Activated T-cell treated with anti-CD3 and anti-CD28 coated beads, Interleukin-2, amount 50 U/mL, for 1 hour (primary cell): ENCODE measurements at regions not wholly inside any gene's neighbourhood (a gene's known extent, or its start where the extent isn't known, plus 50 kb on each side); places are given as distances from the start of the nearest gene placed in this dataset.

Source experiments
- DNase-seq: peaks from one replicate; pipeline ENCODE4 v3.0.0-alpha.2; 2020

DNA sequence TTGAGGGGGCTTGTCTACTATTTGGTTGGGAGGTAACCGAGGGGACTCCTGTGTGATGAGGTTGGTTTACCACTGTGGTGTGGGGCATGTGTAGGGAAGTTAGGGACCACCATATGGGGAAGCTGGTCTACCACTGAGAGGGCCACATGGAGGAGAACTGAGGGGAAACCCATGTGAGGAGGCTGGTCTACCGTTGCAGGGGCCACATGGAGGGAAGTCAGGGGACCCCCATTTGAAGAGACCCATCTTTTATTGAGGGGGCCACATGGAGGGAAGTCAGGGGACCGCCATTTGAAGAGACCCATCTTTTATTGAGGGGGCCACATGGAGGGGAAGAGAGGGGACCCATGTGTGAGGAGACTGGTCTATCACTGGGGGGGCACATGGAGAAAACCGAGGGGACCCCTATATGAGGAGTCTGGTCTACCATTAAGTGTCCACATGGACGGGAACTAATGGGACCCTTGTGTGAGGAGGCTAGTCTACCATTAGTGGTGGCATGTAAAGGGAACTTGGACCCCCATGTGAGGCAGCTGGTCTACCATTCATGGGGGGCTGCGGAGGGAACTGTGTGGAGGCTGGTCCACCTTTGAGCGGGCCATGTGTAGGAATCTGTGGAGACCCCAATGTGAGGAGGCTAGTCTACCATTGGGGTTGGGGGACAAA lies 165.5 kb downstream of the FBLN2 start:
- no peak for DNase-seq

DNA sequence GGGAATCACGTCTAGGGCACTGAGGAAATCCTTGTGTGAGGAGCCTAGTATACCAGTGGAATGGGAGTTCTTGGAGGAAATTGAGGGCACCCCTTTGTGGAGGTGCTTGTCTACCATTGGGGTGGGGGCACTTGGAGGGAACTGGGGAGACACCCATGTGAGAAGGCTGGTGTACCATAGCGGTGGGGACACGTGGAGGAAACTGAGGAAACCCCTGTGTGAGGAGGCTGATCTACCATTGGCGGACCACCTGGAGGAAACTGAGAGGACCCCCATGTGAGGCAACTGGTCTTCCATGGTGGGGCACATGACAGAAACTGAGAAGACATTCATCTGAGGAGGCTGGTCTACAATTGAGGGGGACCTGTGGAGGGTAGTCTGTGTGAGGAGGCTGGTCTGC lies 164.5 kb downstream of the FBLN2 start:
- peak; percentile 7 for DNase-seq

DNA sequence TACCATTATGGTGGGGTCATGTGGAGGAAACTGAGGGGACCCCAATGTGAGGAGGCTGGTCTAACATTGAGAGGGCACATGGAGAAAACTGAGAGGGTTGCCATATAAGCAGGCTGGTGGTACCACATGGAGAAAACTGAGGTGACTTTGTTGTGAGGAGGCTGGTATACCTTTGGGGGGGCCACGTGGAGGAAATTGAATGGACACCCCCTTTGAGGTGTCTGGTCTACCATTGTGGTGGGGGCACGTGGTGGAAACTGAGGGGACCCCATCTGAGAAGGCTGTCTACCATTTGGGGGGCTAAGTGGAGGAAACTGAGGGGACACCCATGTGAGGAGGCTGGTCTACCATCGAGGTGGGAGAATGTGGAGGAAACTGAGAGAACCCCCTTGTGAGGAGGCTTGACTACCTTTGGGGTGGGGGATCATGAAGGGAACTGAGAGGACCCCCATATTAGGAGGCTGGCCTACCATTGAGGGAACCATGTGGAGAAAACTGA lies 163.8 kb downstream of the FBLN2 start:
- no peak for DNase-seq

DNA sequence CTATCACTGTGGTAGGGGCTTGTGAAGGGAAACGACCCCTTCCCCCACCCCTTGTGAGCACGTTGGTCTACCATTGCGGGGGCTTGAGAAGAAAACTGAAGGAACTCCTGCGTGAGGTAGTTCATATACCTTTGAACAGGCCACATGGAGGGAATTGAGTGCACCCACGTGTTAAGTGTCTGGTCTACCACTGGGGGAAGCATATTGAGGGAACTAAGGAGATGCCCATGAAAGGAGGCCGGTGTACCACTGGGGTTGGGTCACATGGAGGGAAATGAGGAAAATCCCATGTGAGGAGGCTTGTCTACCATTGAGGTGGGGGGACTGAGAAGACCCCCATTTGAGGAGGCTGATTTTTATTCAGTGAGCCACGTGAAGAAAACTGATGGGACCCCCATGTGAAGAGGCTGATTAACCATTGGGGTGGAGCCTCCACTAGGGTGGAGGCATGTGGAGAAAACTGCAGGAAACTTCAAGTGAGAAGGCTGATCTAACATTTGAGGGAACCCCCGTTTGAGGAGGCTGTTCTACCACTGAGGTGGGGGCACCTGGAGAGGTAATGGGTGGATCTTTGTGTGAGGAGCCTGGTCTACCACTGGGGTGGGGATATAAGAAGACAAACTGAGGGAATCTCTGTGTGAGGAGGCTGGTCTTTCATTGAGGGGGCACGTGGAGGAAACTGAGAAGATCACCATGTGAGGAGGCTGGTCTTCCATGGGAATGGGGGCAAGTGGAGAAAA lies 163.2 kb downstream of the FBLN2 start:
- DNase-seq = no peak

DNA sequence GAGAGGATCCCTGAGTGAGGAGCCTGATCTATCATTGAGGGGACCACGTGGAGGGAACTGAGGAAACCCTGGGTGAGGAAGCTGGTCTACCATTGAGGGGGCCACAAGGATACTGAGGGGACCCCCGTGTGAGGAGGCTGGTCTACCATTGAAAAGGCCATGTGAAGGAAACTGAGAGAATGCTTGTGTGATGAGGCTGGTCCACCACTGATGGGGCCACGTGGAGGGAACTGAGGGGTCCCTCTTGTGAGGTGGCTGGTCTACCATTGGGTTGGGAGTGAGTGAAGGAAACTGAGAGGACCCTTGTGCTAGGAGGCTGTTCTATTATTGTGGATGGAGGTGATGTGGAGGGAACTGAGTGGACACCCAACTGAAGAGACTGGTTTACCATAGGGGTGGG lies 161.3 kb downstream of the FBLN2 start:
- no peak for DNase-seq

DNA sequence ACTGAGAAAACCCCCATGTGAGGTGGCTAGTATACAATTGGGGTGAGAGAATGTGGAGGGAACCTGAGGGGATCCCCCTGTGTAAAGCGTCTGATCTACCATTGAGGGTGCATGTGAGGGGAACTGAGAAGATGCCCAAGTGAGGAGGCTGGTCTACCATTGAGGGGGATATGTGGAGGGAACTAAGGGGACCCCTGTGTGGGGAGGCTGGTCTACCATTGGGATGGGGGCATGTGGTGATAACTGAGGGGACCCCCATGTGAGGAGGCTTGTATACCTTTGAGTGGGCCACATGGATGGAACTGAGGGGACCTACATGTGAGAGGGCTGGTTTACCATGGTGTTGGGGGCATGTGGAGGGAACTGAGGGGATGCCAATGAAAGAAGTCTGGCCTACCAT lies 160.8 kb downstream of the FBLN2 start:
- DNase-seq = peak; percentile 6

DNA sequence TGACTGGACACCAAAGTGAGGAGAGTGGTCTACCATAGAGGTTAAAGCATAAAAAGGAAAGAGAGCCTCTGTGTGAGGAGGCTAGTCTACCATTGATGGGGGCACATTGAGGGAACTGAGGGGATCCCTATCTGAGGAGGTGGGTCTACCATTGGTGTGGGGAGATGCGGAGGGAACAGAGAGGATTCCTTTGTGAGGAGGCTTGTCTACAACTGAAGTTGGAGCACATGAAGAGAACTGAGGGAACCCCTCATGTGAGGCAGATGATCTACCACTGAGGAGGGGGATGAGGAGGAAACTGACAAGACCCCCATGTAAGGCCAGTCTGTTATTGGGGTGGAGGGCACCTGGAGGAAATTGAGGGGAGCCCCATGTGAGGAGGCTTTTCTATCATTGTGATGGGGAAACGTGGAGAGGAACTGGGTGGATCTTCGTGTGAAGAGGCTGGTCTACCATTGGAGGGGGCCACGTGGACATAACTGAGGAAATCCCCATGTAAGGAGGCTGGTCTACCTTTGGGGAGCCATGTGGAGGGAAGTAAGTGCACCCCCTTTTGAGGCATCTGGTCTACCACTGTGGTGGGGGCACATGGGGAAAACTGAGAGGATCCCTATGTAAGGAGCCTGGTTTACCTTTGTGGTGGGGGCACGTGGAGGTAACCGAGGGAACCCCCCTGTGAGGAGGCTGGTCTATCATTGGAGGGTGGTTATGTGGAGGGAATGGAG lies 160.1 kb downstream of the FBLN2 start:
- DNase-seq = peak; percentile 4

DNA sequence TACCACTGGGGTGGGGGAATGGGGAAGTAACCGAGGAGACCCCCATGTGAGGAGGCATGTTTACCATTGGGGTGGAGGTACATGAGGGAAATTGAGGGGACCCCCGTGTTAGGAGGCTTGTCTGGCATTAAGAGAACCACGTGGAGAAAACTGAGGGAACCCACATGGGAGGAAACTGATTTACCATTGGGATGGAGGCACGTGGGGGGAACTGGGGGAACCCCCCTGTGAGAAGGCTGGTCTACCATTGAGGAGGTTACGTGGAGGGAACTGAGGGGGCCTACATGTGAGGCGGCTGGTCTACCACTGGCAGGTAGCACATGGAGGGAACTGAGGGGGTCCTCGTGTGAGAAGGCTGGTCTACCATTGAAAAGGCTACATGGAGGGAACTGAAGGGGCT lies 159.4 kb downstream of the FBLN2 start:
- DNase-seq = peak; percentile 1

DNA sequence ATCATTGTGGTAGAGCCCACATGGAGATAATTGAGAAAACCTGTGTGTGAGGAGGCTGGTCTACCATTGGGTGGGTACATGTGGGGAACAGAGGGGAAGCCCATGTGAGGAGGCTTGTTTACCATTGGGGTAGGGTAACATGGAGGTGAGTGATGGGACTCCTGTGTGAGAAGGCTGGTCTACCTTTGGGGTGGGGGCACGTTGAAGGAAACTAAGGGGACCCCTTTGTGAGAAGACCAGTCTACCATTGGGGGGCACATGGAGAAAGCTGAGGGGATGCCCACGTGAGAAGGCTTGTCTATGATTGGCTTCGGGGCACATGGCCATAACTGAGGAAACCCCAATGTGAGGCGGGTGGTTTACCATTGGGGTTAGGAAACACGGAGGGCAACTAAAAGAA lies 158.5 kb downstream of the FBLN2 start:
- DNase-seq = no peak

DNA sequence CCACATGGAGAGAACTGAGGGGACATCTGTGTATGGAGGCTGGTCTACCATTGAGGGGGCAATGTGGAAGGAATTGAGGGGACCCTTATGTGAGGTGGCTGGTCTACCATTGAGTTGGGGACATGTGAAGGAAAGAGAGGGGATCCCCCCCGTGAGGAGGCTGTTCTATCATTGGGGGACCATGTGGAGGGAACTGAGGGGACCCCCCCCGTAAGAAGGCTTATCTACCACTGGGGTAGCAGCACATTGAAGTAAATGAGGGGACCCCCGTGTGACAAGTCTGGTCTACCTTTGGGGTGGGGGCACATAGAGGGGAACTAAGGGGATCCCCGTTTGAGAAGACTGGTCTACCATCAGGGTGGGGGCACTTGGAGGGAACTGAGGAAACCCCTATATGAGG lies 158.0 kb downstream of the FBLN2 start:
- no peak for DNase-seq

DNA sequence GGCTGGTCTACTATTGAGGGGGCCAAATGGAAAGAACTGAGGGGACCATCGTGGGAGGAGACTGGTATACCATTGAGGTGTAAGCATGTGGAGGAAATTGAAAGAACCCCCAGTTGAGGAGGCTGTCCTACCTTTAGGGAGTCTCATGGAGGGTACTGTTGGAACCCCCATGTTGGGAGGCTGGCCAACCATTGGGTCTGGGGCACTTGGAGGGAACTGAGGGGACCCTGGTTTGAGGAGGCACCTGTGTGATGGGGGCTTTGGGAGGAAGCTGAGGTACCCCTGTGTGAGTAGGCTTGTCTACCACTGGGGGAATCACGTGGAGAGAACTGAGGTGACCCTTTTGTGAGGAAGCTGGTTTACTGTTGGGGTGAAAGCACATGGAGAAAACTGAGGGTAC lies 157.5 kb downstream of the FBLN2 start:
- DNase-seq = no peak

DNA sequence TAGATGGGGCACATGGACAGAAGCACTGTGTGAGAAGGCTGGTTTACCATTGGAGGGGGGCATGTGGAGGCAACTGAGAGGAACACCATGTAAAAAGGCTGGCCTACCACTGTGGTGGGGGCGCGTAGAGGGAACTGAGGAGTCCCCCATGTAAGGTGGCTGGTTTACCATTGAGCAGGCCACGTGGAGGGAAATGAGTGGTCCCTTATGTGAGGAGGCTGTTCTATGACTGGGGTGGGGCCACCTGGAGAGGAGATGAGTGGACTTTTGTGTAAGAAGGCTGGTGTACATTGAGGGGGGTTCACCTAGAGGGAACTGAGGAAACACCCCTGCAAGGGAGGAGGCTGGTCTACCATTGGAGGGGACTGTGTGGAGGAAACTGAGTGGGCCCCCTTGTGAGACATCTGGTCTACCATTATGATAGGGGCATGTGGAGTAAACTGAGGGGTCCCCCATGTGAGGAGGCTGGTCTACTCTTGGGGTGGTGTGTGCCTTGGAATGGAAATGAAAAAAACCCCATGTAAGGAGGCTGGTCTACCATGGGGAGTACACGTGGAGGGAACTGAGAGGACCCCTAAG lies 156.9 kb downstream of the FBLN2 start:
- DNase-seq = peak; percentile 2

DNA sequence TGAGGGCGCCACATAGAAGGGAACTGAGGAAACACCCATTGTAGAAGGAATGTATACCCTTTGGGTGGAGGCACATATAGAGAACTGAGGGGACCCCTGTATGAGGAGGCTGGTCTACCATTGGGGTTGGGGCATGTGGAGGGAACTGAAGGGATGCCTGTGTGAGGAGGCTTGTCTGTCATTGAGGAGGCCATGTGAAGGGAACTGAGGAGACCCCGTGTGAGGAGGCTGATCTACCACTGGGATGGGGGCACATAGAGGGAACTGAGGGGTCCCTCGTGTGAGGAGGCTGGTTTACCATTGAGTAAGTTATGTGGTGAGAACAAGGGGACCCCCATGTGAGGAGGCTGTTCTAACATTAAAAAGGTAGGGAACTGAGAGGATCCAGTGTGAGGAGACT lies 156.1 kb downstream of the FBLN2 start:
- DNase-seq = no peak

DNA sequence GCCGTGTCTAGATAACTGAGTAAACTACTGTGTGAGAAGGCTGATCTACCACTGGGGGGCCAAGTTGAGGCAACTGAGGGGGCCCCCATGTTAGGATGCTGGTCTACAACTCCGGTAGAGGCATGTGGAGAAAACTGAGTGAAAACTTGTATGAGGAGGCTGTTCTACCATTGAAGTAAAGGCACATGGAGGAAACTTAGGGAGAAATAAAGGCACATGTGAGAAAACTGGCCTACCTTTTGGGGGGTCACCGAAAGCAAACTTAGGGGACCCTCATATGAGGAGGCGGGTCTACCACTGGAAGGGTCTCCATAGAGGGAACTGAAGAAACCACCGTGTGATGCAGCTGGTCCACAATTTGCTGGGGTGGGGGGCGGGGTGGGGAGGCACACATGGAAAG lies 155.2 kb downstream of the FBLN2 start:
- no peak for DNase-seq

DNA sequence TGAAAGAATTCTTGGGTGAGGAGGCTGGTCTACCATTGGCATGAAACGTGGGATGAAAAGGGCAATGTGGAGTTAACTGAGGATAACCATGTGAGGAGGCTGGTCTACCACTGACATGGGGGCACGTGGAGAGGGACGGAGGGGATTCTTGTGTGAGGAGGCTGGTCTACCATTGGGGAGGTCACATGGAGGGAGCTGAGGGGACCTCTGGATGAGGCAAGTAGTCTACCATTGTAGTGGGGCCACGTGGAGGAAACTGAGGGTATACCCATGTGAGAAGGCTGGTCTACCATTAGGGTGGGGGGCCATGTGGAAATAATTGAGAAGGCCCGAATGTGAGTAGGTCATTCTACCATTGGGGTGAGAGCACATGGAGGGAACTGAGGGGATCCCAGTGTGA lies 154.1 kb downstream of the FBLN2 start:
- DNase-seq = no peak

DNA sequence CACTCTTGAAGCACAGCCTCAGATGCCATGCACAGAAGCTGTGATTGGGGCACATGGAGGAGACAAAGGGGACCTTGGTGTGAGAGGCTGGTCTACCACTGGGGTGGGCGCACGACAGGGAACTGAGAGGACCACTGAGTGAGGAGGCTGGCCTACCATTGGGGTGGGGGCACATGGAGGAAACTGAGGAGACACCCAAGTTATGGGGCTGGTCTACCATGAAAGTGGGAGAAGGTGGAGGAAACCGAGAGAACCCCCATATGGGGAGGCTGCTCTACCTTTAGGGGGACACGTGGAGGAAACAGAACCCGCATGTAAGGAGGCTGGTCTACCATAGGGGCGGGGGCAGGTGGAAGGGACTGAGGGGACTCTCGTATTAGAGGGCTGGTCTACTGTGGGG lies 153.4 kb downstream of the FBLN2 start:
- peak; percentile 7 for DNase-seq

DNA sequence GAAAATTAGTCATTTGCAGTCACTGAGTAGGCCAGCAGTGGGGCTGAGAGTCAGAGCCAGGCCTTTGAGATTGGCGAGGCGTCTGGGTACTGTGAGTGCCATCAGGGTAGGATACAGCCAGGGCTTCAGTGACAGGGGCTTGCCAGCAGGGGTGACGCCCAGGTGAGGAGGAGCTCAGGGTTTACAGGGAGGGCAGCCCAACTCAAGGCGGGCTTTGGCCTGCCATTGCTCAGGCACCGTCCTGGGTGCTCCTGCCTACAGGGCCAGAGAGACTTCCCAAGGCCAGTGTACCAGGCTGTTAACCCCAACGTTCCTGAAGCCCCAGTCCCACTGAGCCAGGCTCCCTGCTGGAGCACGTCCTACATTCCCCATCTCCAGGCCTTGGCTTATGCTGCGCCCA lies 152.0 kb downstream of the FBLN2 start:
- DNase-seq = no peak

DNA sequence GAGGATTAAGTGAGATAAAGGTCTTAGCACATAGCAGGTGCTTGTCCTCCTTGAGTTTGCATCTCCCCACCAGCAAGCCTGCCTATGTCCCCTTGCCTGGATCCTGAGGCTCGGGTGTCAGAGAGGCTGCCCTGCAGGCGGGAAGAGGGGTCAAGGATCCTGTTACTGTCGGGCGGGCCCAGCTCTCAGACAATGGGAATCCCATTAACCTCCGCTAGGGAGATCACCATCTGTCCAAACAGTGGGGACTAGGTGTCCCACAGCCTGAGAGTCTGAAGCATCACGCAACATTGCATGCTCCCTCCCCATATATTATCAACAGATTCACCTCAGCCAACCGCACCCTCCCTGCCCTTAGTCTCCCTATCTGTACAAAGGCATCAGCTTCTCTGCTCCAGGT lies 151.4 kb downstream of the FBLN2 start:
- DNase-seq = no peak

DNA sequence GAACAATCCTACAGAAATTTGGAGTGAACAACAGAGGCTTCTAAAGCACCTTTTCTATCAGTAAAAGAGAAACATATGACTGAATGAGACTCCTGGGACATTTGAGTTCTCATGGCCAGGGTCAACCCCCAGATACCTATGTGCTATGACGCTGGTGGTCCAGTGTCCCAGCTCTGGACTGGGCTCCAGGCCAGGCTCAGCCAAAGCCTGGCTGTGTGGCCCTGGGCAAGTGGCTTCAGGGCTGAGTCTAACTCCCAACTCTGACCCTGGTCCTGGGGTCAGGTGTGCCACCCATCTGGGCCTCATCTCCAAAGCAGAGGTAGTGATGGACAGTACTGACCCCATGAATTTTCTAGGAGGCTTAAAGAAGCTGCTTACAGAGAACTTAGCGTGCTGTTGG lies 147.8 kb downstream of the FBLN2 start:
- no peak for DNase-seq

DNA sequence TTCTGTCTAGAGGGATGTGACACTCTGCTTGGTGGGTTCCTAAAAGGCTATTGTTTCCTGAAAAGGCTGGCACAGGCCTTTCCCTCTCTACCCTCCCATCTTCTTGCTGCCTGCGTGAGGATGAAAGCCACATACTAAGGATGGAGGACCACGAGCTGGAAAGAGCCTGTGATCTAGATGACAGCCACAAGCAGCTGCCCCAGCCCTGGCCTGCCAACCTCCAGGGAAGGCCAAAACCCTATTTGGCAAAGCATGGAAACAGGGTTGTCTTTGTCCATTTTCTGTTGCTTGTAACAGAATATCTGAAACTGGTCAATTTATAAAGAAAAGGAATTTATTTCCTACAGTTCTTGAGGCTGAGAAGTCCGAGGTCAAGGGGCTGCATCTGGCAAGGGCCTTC lies 144.5 kb downstream of the FBLN2 start:
- no peak for DNase-seq

DNA sequence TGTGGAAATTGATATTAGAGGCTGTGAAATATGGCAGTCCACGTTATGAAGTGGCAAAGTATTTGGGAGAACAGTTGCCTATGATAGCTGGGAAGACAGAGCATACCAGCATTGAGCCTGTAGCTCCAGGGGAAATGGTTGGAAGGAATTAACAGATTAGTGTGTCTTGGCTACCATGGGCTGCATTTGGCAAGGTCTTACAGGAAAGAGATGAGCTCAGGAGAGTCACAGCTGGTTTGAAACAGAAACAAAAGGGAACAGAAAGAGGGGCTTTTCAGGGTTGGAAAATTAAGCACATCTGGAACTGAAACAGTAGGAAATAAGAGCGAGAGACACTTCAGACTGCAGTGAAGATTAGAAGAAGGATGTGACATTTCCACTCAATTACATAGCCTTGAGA lies 141.7 kb downstream of the FBLN2 start:
- no peak for DNase-seq

DNA sequence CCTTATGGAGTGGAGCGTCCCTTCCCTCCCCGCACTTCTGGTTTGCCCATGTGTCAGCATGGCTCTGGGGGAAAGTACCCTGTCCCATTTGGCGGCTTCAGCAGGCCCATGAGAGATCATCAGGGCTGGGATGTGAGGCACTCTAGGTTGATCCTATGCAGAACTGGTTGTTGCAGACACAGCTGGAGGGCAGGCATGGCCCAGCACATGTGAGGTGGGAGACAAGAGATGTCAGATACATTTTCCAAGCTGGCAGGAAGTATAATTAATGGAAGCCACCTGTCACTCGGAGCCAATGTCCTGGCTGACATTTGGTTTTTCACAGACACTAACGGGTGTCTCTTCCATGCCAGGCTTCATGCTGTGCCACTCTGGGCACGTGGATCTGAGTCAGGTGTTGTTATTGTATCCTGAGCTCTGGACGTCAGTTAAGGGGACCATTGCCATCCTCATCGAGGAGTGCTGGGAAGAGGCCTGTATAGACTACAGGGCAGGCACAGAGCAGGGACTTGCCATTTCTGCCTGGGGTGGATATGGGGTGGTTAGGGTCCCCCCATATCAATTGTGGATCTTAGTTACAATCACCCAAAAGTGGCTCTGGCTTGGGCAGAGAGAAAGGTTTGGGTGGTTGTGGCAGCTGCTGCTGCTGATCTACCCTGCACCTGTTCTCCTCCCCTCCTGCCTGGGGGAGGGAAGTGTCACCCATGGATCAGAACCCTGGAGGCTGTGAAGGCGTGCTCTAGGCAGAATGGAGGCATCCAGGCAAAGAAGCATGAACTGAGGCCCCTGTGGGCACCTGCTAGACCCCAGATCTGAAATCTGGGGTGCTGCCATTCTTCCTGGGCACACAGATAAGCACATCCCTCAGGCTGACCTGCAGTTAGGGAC lies 140.7 kb downstream of the FBLN2 start:
- DNase-seq = no peak

DNA sequence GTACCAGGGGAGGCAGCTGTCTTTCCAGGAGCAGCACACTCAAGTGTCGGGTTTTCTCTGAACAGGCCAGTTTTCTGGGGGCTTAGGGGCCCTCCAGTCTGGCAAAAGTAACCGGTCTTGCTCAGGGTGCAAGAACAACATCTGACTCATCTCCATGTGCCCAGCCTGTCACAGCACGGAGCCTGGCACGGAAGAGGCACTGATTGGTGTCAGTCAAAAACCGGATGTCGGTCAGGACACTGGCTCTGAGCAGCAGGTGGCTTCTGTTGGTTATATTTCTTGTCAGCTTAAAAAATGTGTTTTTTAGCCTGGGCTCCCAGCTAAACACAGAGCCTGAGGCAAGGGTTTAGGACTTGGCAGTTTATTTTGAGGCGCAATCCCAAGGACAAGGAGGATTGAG lies 139.9 kb downstream of the FBLN2 start:
- DNase-seq = no peak
